ENCODE measurements at regions not wholly inside any gene's neighbourhood (a gene's known extent, or its start where the extent isn't known, plus 50 kb on each side); places are given as distances from the start of the nearest gene placed in this dataset.
"Not testable (repeated sequence)": the region's sequence is repeated elsewhere in the genome, so short reads cannot be mapped to it uniquely, and the experiment has no call there.

DNA sequence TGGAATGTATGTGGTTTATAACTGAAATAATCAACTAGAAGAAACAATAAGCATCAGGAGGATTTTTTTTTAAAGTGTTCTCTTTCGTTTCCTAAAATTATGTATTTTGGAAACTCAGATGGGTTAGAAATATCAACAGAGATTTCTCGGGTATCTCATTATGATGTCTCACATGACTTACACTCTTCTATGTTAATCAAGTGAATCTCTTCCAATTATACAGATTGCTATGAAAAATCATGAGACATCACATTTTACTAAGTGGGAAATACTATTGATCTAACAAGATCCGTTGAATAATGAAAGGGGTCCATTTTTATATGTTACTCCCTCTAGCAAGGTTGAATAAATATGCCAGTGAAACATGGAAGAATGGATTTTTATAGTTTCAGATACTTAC, 54.7 kb upstream of the NRIP1 start:
- no peak for DNase-seq (ENCODE audit: low read depth in 4 of 4, low spot score in 3 of 4)

GRCh38 chr21:15121097-15121654, 56.4 kb upstream of the NRIP1 start:
- DNase-seq (ENCODE audit: low read depth in 4 of 4, low spot score in 3 of 4) = no peak

GRCh38 chr21:15121655-15122120, 56.9 kb upstream of the NRIP1 start:
- no peak for DNase-seq (ENCODE audit: low read depth in 4 of 4, low spot score in 3 of 4)

- DNase-seq (ENCODE audit: low read depth in 4 of 4, low spot score in 3 of 4) = no peak
Measured at GRCh38 chr21:15122241-15122640, 57.4 kb upstream of the NRIP1 start.

- DNase-seq (ENCODE audit: low read depth in 4 of 4, low spot score in 3 of 4) = no peak
Measured at GRCh38 chr21:15124731-15125130, 59.9 kb upstream of the NRIP1 start.

DNA sequence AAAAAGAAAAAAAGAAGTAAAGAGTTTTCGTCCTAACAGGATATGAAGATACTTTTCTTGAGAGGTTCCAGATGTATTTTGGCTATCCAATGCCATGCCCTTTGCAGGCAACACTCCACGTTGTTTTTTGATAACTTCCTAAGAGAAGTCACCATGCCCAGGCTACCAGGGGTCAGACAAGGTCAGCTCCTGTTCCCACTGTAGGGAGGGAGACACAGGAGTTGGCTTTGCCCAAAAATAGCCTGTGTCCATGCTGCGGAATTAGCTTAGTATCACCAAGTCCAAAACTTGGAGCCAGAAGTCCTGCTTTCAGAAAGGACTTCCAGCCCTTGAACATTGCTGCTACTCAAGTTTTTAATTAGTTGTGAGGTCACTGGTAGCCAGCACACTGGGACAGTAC, 62.1 kb upstream of the NRIP1 start:
- no peak for DNase-seq (ENCODE audit: low read depth in 4 of 4, low spot score in 3 of 4)

- DNase-seq (ENCODE audit: low read depth in 4 of 4, low spot score in 3 of 4) = no peak
Measured at GRCh38 chr21:15127437-15127836, 62.6 kb upstream of the NRIP1 start.

DNA sequence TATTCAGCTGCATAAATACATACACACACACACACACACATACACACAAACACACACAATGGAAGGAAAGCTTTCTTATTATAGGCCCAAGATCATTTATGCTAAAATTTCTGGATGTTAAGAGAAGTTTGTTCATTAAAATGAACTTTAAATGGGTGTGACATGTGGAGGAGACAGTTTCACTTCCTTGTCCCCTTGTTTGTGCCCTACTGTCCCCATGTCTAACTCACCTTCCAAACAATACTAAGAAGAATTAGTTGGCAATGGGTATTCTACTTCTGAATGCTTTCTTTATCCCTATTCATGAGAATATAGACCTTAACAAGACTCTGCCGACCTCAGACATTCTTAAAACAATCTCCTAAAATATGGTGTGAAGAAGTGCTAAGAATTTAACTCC, 63.5 kb upstream of the NRIP1 start:
- no peak for DNase-seq (ENCODE audit: low read depth in 4 of 4, low spot score in 3 of 4)

DNA sequence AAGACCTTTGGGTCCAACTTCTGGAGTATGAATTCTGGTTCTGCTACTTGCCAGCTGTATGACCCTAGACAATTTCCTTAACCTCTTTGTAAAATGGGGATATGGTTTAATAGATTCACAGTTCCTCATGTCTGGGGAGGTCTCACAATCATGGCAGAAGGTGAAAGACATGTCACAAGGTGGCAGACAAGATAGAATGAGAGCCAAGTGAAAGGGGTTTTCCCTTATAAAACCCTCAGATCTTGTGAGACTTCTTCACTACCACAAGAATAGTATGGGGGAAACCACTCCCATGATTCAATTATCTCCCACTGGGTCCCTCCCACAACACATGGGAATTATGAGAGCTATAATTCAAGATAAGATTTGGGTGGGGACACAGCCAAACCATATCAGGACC, 63.9 kb upstream of the NRIP1 start:
- DNase-seq (ENCODE audit: low read depth in 4 of 4, low spot score in 3 of 4) = not testable (repeated sequence)

DNA sequence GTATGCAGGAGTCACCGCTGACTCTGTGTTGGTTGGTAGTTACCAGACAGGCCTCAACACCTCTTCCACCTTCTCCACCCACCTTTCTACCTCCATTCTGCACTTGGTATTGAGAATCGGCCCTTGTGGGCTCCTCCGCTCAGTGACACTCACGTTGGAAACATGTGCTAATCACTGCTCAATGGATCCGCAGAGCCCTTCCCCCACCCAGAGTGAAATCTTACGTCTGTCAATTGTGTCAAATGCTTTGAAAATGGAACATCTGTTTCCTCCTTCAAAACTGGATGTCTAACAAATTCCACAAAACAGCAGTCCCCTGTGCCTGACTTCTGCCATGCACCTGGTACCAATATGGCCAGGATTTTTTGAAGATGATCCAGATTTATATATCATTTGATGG, 65.5 kb upstream of the NRIP1 start:
- DNase-seq (ENCODE audit: low read depth in 4 of 4, low spot score in 3 of 4) = no peak

DNA sequence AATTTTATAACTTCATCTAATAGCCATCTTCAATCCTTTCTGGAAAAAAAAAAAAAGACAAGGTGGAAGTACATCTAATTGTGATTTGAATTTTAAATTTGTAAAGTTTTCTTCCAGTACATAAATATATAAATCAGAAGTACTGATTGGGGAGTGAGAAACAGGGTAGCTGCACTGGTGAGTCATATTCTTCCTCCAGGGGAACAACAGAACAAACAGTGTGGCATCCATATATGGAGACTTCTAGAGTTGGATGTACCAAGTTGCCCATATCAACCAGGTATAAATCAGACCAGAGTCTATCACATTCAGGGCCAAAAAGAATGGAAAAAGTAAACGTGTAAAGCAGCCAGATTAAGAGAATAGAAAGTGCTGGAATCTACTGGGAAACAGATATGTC, 66.0 kb upstream of the NRIP1 start:
- no peak for DNase-seq (ENCODE audit: low read depth in 4 of 4, low spot score in 3 of 4)

DNA sequence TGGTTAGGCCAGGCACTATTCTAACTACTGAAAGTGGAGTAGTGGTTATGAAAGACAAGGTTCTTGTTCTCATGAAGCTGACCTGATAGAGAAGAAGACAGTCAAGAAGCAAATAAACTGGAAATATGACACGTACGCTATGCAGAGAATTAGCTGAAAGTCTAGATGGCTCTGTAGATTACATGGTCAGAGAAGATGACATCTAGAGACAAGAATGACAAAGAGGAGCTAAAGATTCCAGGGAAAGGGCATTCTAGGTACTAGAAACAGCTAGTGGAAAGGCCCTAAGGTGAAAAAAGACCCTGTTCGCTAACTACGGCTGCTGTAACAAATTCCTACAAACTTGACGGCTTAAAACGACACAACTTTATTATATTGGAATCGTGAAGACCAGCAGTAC, 68.0 kb upstream of the NRIP1 start:
- no peak for DNase-seq (ENCODE audit: low read depth in 4 of 4, low spot score in 3 of 4)

GRCh38 chr21:15134701-15135470, 70.1 kb upstream of the NRIP1 start:
- no peak for DNase-seq (ENCODE audit: low read depth in 4 of 4, low spot score in 3 of 4)

DNA sequence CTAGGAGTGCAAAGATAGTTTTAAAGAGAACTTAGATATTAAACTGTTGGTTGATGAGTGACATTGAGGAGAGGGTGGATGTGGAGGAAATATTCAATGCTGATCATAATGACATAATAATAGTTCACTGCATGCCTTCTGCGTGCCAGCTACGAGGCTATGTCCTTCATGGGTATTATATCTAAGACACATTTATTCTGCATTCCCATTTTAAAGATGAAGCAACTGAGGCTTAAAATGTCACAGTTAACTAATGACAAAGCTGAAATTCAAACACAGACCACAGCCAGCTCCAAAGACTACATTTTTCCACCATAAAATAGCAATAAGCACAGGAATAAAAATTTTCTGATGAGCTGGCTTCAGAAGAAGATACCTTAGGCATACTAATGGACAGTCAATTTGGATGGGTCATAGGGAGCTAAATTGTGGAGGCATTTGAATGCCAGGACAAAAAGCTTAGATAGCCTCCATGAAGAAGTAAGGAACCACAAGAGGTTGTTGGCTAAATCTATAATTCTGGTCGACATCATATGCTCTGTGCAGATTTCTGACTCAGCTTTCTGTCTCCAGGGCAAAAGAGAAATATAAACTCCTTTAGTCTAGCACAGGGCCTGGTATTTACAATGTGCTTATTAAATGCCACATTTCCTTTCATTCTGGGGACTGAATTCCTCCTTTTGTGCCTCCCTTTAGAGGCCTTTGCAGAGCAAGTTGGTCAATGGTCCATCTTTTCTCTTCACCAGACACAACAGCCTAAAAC, 71.2 kb upstream of the NRIP1 start:
- DNase-seq (ENCODE audit: low read depth in 4 of 4, low spot score in 3 of 4) = no peak

- DNase-seq (ENCODE audit: low read depth in 4 of 4, low spot score in 3 of 4) = no peak
Measured at GRCh38 chr21:15138490-15138889, 73.7 kb upstream of the NRIP1 start.

GRCh38 chr21:15139898-15140297, 75.1 kb upstream of the NRIP1 start:
- DNase-seq (ENCODE audit: low read depth in 4 of 4, low spot score in 3 of 4) = peak in 1 of 4 donors; percentile 42

GRCh38 chr21:15140321-15141019, 75.7 kb upstream of the NRIP1 start:
- peak in 3 of 4 donors; percentile 36 to 59 (median 57) for DNase-seq (ENCODE audit: low read depth in 4 of 4, low spot score in 3 of 4)

DNA sequence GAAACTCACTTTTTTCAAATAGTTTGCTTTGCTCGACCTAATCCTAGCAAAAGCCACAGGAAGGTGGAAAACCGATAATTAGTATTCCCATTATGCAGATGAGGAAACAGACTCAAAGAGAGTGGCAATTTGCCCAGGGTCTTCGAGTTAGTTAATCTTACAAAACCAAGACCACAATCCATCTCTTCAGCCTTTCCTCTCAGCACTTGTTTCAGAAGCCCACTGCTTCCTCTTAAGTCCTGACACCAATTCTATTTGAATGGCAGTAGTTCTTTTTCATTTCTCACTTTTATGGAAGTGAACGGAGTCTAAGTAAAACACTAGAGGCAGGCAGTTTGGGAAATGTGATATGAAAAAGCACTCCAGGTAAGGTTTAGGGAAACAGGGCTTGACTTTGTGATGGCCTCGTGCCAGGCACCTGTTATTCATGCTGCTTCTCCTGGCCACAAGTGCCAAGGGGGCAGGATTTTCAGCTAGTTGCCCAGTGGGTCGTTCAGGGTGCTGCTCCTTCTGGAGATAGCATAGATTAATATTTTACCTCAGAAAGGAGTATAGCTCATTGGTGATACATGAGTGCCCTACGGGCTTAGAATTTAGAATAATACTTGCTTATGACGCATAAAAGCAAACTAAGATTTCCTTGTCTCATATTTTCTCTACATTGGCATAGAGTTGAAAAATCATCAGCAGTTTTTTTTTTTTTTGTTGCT, 76.6 kb upstream of the NRIP1 start:
- no peak for DNase-seq (ENCODE audit: low read depth in 4 of 4, low spot score in 3 of 4)

- DNase-seq (ENCODE audit: low read depth in 4 of 4, low spot score in 3 of 4) = no peak
Measured at GRCh38 chr21:15144026-15144425, 79.2 kb upstream of the NRIP1 start.

DNA sequence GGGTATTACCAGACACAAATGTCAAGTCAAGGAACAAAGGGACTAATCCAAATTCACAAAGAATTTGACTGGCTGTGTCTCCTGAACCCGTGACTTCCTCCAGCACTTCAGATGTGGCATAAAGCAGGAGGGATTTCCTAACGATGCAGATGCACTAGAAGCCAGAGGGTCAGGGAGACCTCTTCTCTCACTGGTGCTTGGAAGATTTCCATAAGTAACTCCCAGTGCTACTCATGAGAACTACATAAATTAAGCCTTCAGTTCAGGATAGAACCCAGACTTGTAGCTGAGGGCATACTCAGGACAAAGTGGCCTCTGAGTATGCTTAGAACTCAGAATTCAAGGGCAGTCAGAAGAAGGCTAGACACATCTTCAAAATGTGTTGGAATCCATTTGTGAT, 83.6 kb upstream of the NRIP1 start:
- DNase-seq (ENCODE audit: low read depth in 4 of 4, low spot score in 3 of 4) = no peak
